Muscle of back (tissue), 3 donors: ENCODE measurements at regions not wholly inside any gene's neighbourhood (a gene's known extent, or its start where the extent isn't known, plus 50 kb on each side); places are given as distances from the start of the nearest gene placed in this dataset.

Experiments used
- DNase-seq, 3 donors: peaks; one replicate each; pipeline versions ENCODE4 v3.0.0 to v3.0.0-alpha.2; 2013

DNA sequence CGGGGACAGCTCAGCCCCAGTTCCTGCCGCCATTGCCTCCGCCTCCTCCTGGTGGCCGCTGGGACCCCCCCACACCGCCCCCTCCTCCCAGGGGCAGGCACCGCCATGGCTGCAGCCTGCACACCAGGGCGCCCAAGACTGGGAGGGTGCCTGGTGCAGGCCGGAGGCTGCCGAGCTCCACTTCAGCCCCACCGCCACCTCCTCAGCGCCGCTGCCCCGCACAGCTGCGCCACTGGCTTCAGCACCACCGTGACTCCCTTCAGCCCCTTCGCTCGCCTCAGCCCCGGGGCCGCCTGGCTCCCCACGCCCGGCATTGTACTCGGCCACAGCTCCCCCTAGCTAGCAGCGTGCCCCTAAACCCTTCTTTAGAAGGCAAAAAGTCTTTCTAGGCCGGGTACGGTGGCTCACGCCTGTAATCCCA is 131.1 kb downstream of the CRYBB2 start:
- DNase-seq = no peak

DNA sequence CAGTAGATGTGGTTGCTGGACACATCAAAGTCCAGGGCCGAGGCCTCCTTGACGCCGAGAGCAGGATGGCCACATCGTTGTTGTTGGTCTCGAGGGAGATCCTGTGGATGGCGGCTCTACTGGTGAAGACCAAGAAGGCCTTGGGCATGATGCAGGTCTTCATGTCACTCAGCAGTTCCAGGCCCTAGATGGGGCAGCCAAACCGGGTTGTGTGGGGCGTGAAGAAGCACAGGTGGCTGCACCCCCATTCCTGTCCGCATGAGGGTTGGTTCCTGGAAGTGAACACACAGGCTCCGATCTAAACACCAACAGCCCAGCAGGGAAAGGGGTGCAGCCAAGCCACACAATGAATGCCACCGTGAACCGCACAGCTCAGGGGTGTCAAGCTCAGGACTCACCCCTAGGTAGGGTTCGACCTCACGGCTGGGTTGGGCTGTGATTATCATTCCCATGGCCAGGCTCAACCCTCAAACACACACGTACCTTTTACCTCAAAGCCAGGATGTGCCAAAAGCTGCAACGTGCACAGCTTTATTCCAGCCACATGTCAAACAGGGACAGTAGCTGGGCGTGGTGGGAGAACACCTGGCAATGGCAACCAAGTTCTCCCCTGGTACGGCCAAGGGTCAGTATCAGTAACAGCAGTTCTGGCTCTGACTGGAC is 132.3 kb downstream of the CRYBB2 start:
- DNase-seq = no peak

DNA sequence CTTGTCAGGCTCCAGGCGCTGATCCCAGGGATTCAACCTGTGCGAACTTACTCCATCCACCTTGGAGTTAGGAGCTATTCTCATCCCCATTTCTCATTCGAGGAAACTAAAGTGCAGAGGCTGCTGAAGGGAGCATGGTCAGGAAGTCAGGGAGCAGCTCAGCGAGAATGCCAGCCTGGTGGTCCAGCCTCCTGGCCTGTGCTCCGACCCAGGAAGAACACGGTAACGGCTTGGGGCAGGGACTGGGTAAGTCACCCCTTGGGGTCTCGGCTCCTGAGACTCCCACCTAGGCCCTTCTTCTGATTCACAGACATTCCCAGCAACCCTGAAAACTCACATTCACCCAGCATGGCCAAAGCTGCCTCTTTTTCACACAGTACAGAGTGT is 132.8 kb downstream of the CRYBB2 start:
- no peak for DNase-seq

DNA sequence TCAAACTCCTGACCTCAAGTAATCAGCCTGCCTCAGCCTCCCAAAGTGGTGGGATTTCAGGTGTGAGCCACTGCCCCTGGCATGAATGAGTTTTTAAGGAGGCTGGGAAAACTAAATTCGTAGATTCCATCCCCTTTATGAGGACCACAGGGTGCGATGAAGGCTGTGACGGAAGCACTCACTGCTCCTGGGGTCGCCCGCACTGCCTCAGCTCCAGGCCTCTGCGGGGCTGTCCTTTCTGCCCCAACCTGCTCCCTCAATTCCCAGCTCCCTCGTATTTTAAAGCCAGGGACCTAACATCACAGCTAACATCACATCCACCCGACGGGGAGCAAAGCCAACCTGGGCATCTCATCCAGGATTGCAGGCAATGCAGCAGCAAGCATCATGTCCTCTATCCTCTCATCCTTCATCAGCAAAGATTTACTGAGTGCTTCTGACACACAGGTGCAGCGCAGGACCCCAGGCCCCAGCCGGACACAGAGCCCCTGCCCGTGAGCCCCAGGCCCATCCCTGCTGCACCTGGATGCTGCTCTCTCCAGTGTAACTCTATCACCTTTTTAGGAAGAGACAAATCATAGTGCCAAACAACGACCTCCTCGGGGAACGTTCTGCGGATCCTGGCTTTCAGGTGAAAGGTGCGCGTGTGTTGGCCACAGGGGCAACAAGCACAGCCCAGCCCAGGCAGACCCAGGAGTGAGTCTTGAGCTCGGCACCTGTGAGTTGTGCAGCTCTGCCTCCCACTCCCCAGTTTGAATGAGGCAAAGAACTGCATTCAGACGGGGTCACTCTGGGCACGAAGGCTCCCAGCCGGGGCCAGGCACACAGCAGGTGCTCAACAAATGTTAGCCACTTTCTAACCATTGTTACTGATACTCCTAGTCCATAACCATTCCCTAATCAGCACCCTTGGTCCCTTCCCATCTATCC is 134.3 kb downstream of the CRYBB2 start:
- no peak for DNase-seq

DNA sequence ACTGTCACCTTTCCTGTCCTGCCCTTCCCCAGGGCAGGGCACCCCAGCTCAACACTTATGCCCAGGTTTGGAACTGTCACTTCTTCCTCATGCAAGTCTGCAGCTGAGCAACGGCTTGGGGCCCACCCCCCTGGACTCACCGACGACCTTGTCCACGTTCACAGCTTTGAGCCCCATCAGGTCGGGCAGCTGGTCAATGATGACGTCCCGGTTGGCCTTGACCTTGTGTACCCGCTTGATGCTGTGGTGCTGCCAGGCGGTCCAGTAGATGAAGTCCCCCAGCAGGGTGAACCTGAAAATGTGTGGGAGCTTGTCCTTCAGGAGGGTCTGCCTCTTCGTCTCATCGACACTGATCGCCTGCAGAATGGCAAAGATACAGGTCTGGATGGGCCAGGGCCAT is 135.0 kb downstream of the CRYBB2 start:
- no peak for DNase-seq

DNA sequence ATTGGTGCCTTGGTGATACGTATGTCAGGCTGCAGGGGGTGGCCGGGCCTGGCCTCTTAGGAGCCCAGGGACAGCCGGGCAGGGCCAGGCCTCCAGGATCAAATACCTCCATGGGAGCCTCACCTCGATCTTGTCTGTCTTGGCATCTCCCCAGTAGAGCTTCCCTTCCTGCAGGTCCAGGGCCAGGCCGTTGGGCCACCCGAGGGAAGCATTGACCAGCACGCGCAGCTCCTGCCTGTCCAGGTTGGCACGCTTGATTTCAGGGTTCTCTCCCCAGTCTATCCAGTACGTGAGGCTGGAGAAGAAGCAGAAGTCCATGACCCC is 137.7 kb downstream of the CRYBB2 start:
- no peak for DNase-seq

DNA sequence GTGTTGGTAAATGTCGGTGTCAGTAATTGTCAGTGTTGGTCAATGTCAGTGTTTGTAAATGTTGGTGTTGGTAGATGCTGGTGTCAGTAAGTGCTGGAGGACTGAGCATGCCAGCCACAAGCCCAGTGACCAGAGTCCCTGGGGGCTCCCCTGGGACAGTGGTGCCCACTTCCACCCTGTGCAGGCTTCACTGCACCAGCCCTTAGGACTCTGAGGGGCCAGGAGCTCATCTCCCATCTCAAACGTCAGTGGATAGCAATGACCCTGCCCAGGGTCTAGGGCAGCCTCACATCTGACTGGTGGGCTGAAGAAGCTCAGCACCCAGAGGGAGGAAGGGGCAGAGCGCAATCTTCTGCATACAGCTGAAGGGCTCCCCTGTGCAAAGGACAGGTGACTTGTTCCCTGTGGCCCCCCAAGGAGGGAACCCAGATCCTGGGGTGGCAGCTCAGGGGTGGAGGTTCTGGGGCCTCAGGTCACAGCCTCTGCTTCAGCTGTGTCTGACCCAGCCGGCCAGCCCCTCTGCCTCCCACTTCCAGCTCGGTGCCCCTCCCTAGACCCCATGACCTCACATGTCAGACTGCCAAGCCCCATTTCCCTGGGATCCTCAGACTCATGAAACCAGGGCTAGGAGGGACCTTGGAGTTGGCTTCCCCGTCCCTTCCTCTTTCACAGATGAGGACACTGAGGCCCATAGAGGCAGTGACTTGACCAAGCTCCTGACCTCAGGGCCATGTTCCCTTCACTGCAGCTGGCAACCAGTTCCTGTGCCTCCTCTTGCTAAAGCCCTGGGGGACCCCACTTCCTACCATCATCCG is 138.4 kb downstream of the CRYBB2 start:
- DNase-seq = no peak

DNA sequence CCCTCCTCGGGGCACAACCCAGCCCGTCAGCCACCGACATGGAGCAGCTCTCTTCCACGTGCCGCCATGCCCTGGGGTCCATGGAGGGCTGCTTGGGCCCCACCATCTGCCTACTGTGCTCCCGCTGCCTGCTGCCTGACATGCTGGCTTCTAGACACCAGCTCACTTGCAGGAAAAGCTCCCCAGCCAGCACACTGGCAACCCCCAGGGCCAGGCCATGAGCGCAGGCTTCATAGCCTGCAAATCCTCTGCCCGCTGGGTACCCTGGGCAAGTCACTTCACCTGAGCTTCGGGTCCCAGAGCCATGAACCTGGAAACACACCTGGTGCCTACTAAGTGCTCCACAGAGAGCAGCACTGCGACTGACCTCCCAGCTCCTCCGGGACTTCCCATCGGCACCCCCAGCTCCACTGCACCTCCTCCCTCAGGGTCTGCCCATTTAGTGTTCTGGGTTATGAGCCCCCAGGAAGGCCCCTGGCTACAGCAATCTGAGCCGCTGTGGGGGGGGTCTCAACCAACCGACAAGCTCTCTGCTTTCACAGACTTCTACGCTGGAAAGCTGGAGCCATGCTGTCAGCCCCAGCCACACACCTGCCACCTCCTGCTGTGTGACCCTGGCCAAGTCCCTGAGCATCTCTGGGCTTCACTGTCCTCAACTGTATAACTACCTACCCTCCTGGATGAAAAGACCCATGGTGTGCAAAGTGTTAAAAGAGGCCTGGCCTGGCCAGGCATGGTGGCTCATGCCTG is 139.2 kb downstream of the CRYBB2 start:
- no peak for DNase-seq

DNA sequence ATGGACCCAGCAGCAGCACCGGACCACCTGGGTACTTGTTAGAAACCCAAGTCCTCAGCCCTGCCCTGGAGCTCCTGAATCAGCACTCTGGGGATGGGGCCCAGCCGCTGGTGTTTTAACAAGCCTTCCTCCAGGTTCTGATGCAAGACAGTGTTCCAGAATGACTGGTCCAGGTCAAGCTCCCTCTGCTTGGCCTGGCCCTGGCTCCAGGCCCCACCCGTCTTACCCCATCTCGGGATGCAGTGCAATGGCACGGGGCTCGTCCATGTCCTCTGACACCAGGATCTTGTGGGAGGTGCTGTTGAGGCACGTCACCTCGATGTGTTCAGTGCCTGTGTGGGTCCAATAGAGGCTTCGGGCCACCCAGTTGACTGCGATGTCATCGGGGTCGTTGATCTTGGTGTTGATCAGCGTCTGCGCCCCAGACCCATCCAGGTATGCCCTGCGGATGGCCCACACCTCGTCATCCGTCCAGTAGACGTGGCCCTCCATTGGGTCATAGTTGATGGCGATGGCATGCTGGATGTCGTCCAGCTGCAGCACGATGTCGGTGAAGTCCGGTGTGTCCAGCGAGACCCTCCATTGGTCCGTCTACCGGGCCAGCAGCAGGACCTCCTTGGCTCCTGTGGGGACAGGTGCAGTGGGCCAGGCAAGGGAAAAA is 140.3 kb downstream of the CRYBB2 start:
- DNase-seq = no peak

DNA sequence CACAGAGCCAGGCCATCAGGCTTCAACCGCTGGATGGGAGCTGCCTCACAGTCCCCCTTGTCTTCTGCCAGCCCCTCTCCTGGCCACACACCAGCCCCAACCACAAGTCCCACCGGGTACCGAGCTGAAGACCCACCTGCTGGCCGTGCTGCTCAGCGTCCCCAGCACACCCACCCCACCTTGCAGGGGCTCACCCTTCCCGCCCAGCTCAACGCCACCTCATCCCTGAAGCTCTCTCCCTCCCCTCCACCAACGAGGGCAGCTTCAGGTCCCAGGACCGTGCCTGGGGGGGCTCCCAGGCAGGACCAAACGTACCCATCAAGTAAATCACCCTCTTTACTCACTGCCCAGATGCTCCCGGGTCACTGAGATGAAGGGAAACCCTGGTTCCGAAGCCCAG is 141.0 kb downstream of the CRYBB2 start:
- no peak for DNase-seq

DNA sequence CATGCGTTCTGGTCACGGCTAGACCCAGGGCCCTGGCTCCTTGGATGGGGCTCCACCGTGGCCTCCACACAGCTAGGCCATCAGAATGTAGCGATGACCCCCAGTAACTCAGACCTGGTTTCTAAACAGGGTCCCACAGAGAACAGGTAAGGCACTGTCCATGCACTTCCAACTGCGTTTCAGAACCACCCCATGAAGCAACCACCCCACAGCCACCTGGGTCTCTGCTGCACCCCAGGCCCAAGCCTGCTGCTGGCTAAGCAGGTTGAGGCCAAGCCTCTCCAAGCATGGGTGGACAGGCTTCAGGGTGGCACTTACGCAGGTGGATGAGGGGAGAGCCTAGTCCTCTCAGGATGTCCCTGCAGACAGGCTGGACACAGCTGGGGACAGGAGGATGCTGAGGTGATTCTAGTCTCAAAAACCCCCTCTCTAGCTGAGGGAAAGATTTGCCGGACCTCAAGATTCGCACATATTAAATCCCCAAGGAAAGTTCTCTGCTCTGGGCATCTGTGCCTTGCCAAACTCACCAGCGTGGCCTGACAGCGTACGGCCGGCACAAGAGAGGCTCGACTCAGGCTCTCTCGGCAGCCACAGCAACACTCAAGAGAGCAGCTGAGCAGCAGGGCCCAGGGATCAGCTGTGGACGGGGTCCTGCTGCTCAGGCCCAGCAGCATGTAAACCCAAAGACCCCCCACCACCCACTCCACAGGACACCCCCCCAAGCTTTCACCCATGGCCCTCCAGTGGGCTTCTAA is 141.6 kb downstream of the CRYBB2 start:
- DNase-seq = no peak

DNA sequence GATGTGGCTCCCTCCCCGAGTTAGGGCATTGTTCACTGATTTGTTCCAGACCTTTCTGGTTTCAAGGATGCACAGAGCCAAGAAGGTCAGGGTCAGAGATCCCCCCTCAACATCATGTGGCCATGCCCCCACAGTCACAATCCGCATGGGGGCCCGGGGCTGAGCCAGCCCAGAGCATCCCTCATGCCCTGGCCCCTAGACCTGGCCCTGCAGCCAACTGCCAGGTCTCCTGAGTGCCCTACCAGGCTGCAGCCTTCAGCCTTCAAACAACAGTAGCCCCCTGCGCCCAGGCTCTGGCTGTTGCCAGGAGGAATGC is 142.4 kb downstream of the CRYBB2 start:
- no peak for DNase-seq

DNA sequence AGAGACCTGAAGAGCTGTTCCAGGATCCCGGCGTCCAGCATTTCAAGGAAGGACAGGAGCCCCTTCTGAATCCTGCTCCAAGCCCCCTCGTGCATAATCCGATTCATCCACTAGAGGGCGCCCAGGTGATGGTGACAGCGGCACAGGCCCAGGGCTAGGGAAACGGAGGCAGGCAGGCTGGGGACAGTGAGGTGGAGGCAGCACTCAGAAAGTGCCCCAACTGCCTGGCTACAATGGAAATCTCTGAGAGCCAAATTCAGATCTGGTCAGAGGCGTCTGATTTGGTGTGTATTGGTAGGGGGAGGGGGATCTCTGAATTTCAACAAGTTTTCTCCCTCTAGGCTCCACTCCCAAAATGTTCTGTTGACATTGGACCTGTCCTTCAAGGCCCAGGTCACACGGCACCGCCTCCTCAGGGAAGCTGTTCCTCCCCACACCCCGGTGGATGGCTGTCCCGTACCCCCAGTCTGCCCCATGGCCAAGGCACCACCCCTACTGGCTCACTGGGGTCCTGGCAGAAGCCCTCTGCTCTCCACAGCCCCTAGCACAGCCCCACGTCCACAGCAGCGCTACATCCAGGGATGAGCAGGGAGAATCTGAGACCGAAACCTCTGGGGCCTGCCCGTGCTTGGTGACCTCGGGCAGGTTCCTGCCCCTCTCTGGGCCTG is 142.9 kb downstream of the CRYBB2 start:
- DNase-seq = peak; percentile 38 to 72 (median 62)

DNA sequence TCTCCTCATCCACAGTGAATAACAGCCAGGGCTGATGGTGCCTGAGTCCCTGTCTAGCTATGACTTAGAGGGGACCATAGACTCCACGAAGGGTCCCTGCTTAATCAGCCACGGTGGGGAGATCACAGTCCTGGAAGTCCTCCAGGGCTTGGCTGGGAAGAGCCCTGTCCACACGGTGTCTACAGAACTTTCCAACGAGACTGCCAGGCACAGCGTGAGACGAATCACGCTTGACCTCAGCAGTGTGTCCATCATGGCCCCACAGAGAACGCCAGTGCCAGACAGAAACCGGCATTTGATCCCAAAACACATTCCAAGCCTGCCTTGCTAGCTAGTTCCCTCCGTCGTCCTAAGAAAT is 143.4 kb downstream of the CRYBB2 start:
- peak in 2 of 3 donors; percentile 25 to 35 for DNase-seq

DNA sequence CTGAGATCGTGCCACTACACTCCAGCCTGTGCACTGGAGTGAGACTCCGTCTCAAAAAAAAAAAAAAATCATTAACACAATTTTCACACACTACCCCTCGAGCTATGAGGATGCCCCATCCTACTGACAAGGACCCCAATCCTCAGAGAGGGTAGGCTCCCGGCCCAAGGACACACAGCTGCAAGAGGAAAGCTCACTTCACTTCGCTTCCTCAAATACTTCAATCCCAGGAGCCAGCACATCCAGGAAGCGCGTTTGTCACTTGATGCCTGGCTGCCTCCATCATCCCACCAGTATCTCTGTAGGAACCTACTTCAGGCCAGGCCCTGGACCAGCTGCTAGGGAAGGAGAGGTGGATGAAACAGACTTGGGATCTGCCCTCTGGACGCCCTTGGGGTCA is 144.0 kb downstream of the CRYBB2 start:
- no peak for DNase-seq

DNA sequence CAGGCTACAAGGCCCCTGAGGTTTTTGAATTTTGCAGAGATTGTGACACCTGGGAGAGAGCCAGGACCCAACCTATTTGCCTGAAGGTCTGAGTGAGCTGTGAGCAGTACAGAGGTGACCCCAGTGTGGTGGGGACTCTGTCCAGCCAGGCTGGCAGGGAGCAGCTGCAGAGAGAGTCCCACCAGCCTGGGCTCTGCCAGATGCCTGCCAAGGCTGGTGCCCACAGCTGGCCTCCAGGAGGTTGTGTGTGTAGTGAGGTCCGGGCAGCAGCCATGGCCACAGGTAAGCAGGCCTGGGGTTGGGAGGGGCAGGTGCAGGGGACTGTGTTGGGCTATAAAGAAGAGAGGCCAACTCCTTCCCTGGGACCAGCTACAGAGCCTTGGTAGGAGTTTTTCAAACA is 144.8 kb downstream of the CRYBB2 start:
- DNase-seq = no peak

DNA sequence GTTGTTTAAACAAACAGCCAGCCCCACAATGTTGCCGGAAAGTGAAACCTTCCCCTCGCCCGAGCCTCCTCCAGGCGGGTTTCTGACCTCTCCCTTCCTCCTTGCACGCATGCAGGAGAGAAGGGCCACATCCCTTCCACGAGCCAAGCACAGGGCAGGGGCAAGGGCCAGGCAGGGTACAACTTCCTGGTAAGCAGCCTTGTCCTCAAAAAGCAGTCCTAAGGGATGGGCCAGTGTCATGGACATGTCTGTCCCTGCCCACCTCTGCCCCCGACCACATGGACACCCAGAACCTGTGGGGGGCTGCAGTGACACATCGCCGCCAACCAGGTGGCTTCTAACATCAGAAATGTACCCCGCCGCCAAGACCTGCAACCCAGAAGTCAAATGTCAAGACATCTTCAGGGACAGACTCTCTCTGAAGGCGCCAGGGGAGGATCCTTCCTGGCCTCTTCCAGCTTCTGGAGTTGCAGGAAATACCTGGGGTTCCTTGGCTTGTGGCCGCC is 145.3 kb downstream of the CRYBB2 start:
- DNase-seq = no peak

DNA sequence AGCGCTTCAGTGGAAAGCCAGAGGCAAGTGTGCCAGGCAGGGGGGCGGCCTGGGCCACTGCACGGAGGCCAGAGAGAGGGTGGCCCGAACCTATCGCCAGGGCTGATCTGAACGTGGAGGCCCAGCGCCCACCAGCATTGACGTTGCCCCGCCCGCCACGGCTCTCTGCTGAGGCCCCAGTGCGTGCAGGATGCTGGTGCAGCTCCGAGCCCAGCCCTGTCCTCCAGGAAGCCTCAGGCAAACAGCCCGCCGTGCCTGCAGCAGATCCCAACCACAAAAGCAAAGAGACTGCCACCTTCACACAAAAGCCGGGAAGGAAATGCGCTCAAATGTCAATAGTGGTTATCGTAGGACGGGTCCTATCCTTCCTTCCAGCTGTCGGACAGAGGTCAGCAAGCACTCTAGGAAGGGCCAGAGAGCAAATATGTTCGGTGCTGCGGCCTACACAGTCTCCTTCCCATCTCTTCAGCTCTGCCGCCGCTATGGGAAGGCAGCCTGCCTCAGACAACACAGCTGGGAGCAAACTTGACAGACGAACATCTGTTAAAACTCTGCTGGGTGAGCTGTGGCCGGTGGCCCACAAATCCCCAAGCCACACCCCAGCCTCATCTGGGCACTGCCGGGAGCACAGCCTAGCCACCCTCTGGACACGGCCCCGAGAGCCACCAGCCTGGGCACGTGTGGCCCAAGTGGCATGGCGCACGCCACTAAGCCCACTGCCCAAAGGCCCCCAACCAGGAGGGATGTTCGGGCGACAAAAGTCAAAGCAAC is 146.2 kb downstream of the CRYBB2 start:
- peak in 1 of 3 donors; percentile 45 for DNase-seq

DNA sequence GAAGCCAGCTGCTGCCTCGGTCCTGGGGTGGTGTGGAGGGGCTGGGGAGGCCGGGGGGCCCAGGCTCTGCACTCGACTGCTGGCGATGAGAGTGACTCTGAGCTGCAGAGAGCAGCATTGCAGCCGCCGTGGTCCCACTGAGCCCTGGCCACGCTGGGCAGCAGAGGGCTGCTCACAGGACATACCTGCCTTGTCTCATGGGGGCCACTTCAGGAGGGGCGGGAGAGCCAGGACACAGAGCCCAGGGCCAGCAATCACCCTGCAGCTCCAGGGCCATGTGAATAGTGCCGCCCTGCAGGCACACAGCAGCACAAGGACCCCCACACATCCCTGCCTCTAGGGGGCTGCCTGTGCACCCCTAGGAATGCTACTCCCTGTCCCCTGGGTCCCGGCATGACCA is 147.0 kb downstream of the CRYBB2 start:
- DNase-seq = no peak
